ENCODE measurements at regions not wholly inside any gene's neighbourhood (a gene's known extent, or its start where the extent isn't known, plus 50 kb on each side); places are given as distances from the start of the nearest gene placed in this dataset.
A peak's percentile ranks its signal among the peaks of the same experiment; 100 is the strongest.
"Not testable (repeated sequence)": the region's sequence is repeated elsewhere in the genome, so short reads cannot be mapped to it uniquely, and the experiment has no call there.

- Histone ChIP-seq H3K27me3 (ENCODE audit: insufficient read depth, low read length) (no peaks in the 10 kb centered on the region), H2AFZ (ENCODE audit: low read length, unreplicated experiment) (no peak overlapping the region)
These were observed 156.5 kb downstream of the RGS9 start for GRCh38 chr17:65293584-65294180.

GRCh38 chr17:65292430-65292829 lies 155.3 kb downstream of the RGS9 start:
- Histone ChIP-seq H3K4me3 (ENCODE audit: low read depth, low read length) (no peak overlapping the region), H3K4me1 (ENCODE audit: control insufficient read depth, insufficient read depth, low read length, unreplicated experiment) (peaks cover 1% of the 10 kb centered on the region), H2AFZ (ENCODE audit: low read length, unreplicated experiment) (no peak overlapping the region), H3K36me3 (ENCODE audit: insufficient read depth, low read length) (no peaks in the 10 kb centered on the region), H3K27ac (ENCODE audit: low read depth, low read length) (no peak overlapping the region), H3K79me2 (ENCODE audit: control insufficient read depth, insufficient read depth, low read length, unreplicated experiment) (no peaks in the 10 kb centered on the region), H3K27me3 (ENCODE audit: insufficient read depth, low read length) (no peaks in the 10 kb centered on the region)

More at GRCh38 chr17:65293584-65294180, 156.5 kb downstream of the RGS9 start:
- Histone ChIP-seq H3K27ac (ENCODE audit: low read depth, low read length) (no peak overlapping the region), H3K79me2 (ENCODE audit: control insufficient read depth, insufficient read depth, low read length, unreplicated experiment) (no peaks in the 10 kb centered on the region), H3K4me1 (ENCODE audit: control insufficient read depth, insufficient read depth, low read length, unreplicated experiment) (peaks cover 5% of the 10 kb centered on the region), H3K36me3 (ENCODE audit: insufficient read depth, low read length) (no peaks in the 10 kb centered on the region), H3K4me3 (ENCODE audit: low read depth, low read length) (no peak overlapping the region)

GRCh38 chr17:65291301-65291700 lies 154.1 kb downstream of the RGS9 start:
- not testable (repeated sequence) for H3K79me2 ChIP-seq (ENCODE audit: control insufficient read depth, insufficient read depth, low read length, unreplicated experiment); H2AFZ ChIP-seq (ENCODE audit: low read length, unreplicated experiment); H3K4me3 ChIP-seq (ENCODE audit: low read depth, low read length); H3K27ac ChIP-seq (ENCODE audit: low read depth, low read length); H3K4me1 ChIP-seq (ENCODE audit: control insufficient read depth, insufficient read depth, low read length, unreplicated experiment); H3K36me3 ChIP-seq (ENCODE audit: insufficient read depth, low read length); H3K27me3 ChIP-seq (ENCODE audit: insufficient read depth, low read length)

- Histone ChIP-seq H3K27me3 (ENCODE audit: insufficient read depth, low read length) (no peaks in the 10 kb centered on the region), H3K36me3 (ENCODE audit: insufficient read depth, low read length) (no peaks in the 10 kb centered on the region), H3K27ac (ENCODE audit: low read depth, low read length) (no peak overlapping the region), H3K79me2 (ENCODE audit: control insufficient read depth, insufficient read depth, low read length, unreplicated experiment) (no peaks in the 10 kb centered on the region), H2AFZ (ENCODE audit: low read length, unreplicated experiment) (no peak overlapping the region), H3K4me1 (ENCODE audit: control insufficient read depth, insufficient read depth, low read length, unreplicated experiment) (no peaks in the 10 kb centered on the region), H3K4me3 (ENCODE audit: low read depth, low read length) (no peak overlapping the region)
These were observed 153.4 kb downstream of the RGS9 start for GRCh38 chr17:65290616-65291015.

GRCh38 chr17:65290056-65290455 lies 152.9 kb downstream of the RGS9 start:
- no peaks in the 10 kb centered on the region for H3K79me2 ChIP-seq (ENCODE audit: control insufficient read depth, insufficient read depth, low read length, unreplicated experiment)
- no peak overlapping the region for H2AFZ ChIP-seq (ENCODE audit: low read length, unreplicated experiment)
- no peak overlapping the region for H3K27ac ChIP-seq (ENCODE audit: low read depth, low read length)
- no peaks in the 10 kb centered on the region for H3K27me3 ChIP-seq (ENCODE audit: insufficient read depth, low read length)
- H3K4me3 ChIP-seq (ENCODE audit: low read depth, low read length) = no peak overlapping the region
- H3K4me1 ChIP-seq (ENCODE audit: control insufficient read depth, insufficient read depth, low read length, unreplicated experiment) = no peaks in the 10 kb centered on the region
- no peaks in the 10 kb centered on the region for H3K36me3 ChIP-seq (ENCODE audit: insufficient read depth, low read length)

- Histone ChIP-seq H3K27me3 (ENCODE audit: insufficient read depth, low read length) (no peaks in the 10 kb centered on the region), H3K36me3 (ENCODE audit: insufficient read depth, low read length) (no peaks in the 10 kb centered on the region), H3K27ac (ENCODE audit: low read depth, low read length) (no peak overlapping the region), H3K4me1 (ENCODE audit: control insufficient read depth, insufficient read depth, low read length, unreplicated experiment) (no peaks in the 10 kb centered on the region), H3K4me3 (ENCODE audit: low read depth, low read length) (no peak overlapping the region), H3K79me2 (ENCODE audit: control insufficient read depth, insufficient read depth, low read length, unreplicated experiment) (no peaks in the 10 kb centered on the region), H2AFZ (ENCODE audit: low read length, unreplicated experiment) (no peak overlapping the region)
These were observed 149.9 kb downstream of the RGS9 start for GRCh38 chr17:65287040-65287439.

GRCh38 chr17:65283704-65284103 lies 146.5 kb downstream of the RGS9 start:
- no peak overlapping the region for H3K4me3 ChIP-seq (ENCODE audit: low read depth, low read length)
- no peak overlapping the region for H3K27ac ChIP-seq (ENCODE audit: low read depth, low read length)
- no peak overlapping the region for H2AFZ ChIP-seq (ENCODE audit: low read length, unreplicated experiment)
- H3K36me3 ChIP-seq (ENCODE audit: insufficient read depth, low read length) = no peaks in the 10 kb centered on the region
- H3K4me1 ChIP-seq (ENCODE audit: control insufficient read depth, insufficient read depth, low read length, unreplicated experiment) = no peaks in the 10 kb centered on the region
- H3K79me2 ChIP-seq (ENCODE audit: control insufficient read depth, insufficient read depth, low read length, unreplicated experiment) = no peaks in the 10 kb centered on the region
- H3K27me3 ChIP-seq (ENCODE audit: insufficient read depth, low read length) = no peaks in the 10 kb centered on the region

GRCh38 chr17:65279456-65279855 lies 142.3 kb downstream of the RGS9 start:
- Histone ChIP-seq H3K4me3 (ENCODE audit: low read depth, low read length) (no peak overlapping the region), H3K4me1 (ENCODE audit: control insufficient read depth, insufficient read depth, low read length, unreplicated experiment) (no peaks in the 10 kb centered on the region), H3K79me2 (ENCODE audit: control insufficient read depth, insufficient read depth, low read length, unreplicated experiment) (no peaks in the 10 kb centered on the region), H3K27me3 (ENCODE audit: insufficient read depth, low read length) (peaks cover 15% of the 10 kb centered on the region), H2AFZ (ENCODE audit: low read length, unreplicated experiment) (no peak overlapping the region), H3K27ac (ENCODE audit: low read depth, low read length) (no peak overlapping the region), H3K36me3 (ENCODE audit: insufficient read depth, low read length) (no peaks in the 10 kb centered on the region)

- Histone ChIP-seq H2AFZ (ENCODE audit: low read length, unreplicated experiment) (no peak overlapping the region), H3K36me3 (ENCODE audit: insufficient read depth, low read length) (no peaks in the 10 kb centered on the region), H3K4me1 (ENCODE audit: control insufficient read depth, insufficient read depth, low read length, unreplicated experiment) (no peaks in the 10 kb centered on the region), H3K27ac (ENCODE audit: low read depth, low read length) (no peak overlapping the region), H3K4me3 (ENCODE audit: low read depth, low read length) (no peak overlapping the region), H3K27me3 (ENCODE audit: insufficient read depth, low read length) (peaks cover 15% of the 10 kb centered on the region), H3K79me2 (ENCODE audit: control insufficient read depth, insufficient read depth, low read length, unreplicated experiment) (no peaks in the 10 kb centered on the region)
These were observed 141.6 kb downstream of the RGS9 start for GRCh38 chr17:65278820-65279184.

GRCh38 chr17:65278050-65278819 lies 141.1 kb downstream of the RGS9 start:
- H3K4me1 ChIP-seq (ENCODE audit: control insufficient read depth, insufficient read depth, low read length, unreplicated experiment) = no peaks in the 10 kb centered on the region
- no peak overlapping the region for H2AFZ ChIP-seq (ENCODE audit: low read length, unreplicated experiment)
- no peaks in the 10 kb centered on the region for H3K36me3 ChIP-seq (ENCODE audit: insufficient read depth, low read length)
- H3K4me3 ChIP-seq (ENCODE audit: low read depth, low read length) = no peak overlapping the region
- peaks cover 15% of the 10 kb centered on the region for H3K27me3 ChIP-seq (ENCODE audit: insufficient read depth, low read length)
- no peak overlapping the region for H3K27ac ChIP-seq (ENCODE audit: low read depth, low read length)
- H3K79me2 ChIP-seq (ENCODE audit: control insufficient read depth, insufficient read depth, low read length, unreplicated experiment) = no peaks in the 10 kb centered on the region

- Histone ChIP-seq H3K79me2 (ENCODE audit: control insufficient read depth, insufficient read depth, low read length, unreplicated experiment) (no peaks in the 10 kb centered on the region), H3K27ac (ENCODE audit: low read depth, low read length) (no peak overlapping the region), H3K4me3 (ENCODE audit: low read depth, low read length) (no peak overlapping the region), H3K36me3 (ENCODE audit: insufficient read depth, low read length) (no peaks in the 10 kb centered on the region), H3K27me3 (ENCODE audit: insufficient read depth, low read length) (peaks cover 15% of the 10 kb centered on the region), H2AFZ (ENCODE audit: low read length, unreplicated experiment) (peak overlapping the region; percentile 50), H3K4me1 (ENCODE audit: control insufficient read depth, insufficient read depth, low read length, unreplicated experiment) (no peaks in the 10 kb centered on the region)
These were observed 140.4 kb downstream of the RGS9 start for GRCh38 chr17:65277576-65277975.
